OCI-LY7 (cell line): ENCODE measurements at regions not wholly inside any gene's neighbourhood (a gene's known extent, or its start where the extent isn't known, plus 50 kb on each side); places are given as distances from the start of the nearest gene placed in this dataset.

ENCODE experiments used
- BruUV-seq: library from RNA; stranded (reverse); fragments of 400-500 nt; replicated peaks from 2 replicates; lab custom pipeline; 2021; lab: Mats Ljungman, UMichigan
- CTCF ChIA-PET: fragments of 300-600 bp; sonication (Branson Sonifier 250); formaldehyde crosslinking; loops from one replicate; lab custom pipeline; 2022; ENCODE audit warnings: antibody characterized with exemption; ENCODE audit not compliant: unreplicated experiment; lab: Charles Lee
- POLR2A ChIA-PET: fragments of 300-600 bp; sonication (Branson Sonifier 250); formaldehyde crosslinking; loops from one replicate; lab custom pipeline; 2022; ENCODE audit warnings: antibody characterized with exemption; lab: Charles Lee
- DNase-seq: peaks from one replicate; pipeline ENCODE4 v3.0.0-alpha.2; 2015; ENCODE audit warnings: low spot score
- H2AFZ ChIP-seq: fragments of 200-600 bp; sonication (generic), shearing (Covaris generic); 2 replicates; pipeline ENCODE4 v1.6.1; 2014; ENCODE audit warnings: mild to moderate bottlenecking, antibody characterized with exemption, low read length, moderate library complexity
- H3K27ac ChIP-seq: fragments of 200-600 bp; sonication (generic); 2 replicates; pipeline ENCODE4 v1.5.1; 2014; ENCODE audit warnings: mixed run types, low read depth, mild to moderate bottlenecking, moderate library complexity, low read length, inconsistent platforms; ENCODE audit not compliant: poor library complexity, severe bottlenecking
- H3K36me3 ChIP-seq: fragments of 200-600 bp; sonication (generic); 2 replicates; pipeline ENCODE4 v1.6.1; 2014; ENCODE audit warnings: mild to moderate bottlenecking, antibody characterized with exemption, low read length, moderate library complexity, mixed read lengths; ENCODE audit not compliant: insufficient read depth
- H3K4me1 ChIP-seq: fragments of 200-600 bp; sonication (generic); 2 replicates; pipeline ENCODE4 v1.5.1; 2014; ENCODE audit warnings: mild to moderate bottlenecking, low read length; ENCODE audit not compliant: insufficient read depth, poor library complexity, severe bottlenecking
- H3K4me2 ChIP-seq: fragments of 200-600 bp; sonication (generic); 2 replicates; pipeline ENCODE4 v1.6.1; 2014; ENCODE audit warnings: mild to moderate bottlenecking, low read length
- H3K4me3 ChIP-seq: fragments of 200-600 bp; sonication (generic); 2 replicates; pipeline ENCODE4 v1.5.1; 2014; ENCODE audit warnings: mild to moderate bottlenecking, low read depth, low read length; ENCODE audit not compliant: poor library complexity, severe bottlenecking
- H3K79me2 ChIP-seq: fragments of 200-600 bp; sonication (generic); 2 replicates; pipeline ENCODE4 v1.6.1; 2016; ENCODE audit warnings: low read depth, mild to moderate bottlenecking, low read length, moderate library complexity, mixed read lengths; ENCODE audit not compliant: insufficient read depth
- H3K9me2 ChIP-seq: fragments of 200-600 bp; sonication (generic); 2 replicates; pipeline ENCODE4 v1.6.1; 2016; ENCODE audit warnings: mild to moderate bottlenecking, low read length, mixed read lengths; ENCODE audit not compliant: insufficient read depth
- H3K9me3 ChIP-seq: fragments of 200-600 bp; sonication (generic); 2 replicates; pipeline ENCODE4 v1.6.1; 2014; ENCODE audit warnings: mild to moderate bottlenecking, mixed run types, low read length, mixed read lengths
- H4K20me1 ChIP-seq: fragments of 200-600 bp; sonication (generic); 2 replicates; pipeline ENCODE4 v1.6.1; 2014; ENCODE audit warnings: mild to moderate bottlenecking, antibody characterized with exemption, low read length, moderate library complexity, mixed read lengths; ENCODE audit not compliant: insufficient read depth
- CTCF ChIP-seq: fragments of 200-600 bp; sonication (generic); conservative IDR thresholded peaks from 2 replicates; pipeline ENCODE4 v1.5.1; 2014; ENCODE audit warnings: mild to moderate bottlenecking, antibody characterized with exemption, low read length, moderate library complexity, mixed read lengths
- EZH2phosphoT487 ChIP-seq: fragments of 200-600 bp; sonication (generic); IDR thresholded peaks from 2 replicates; pipeline ENCODE4 v1.6.1; 2018; ENCODE audit warnings: low read depth, borderline replicate concordance, mild to moderate bottlenecking, mixed run types, antibody characterized with exemption, low read length, moderate library complexity, mixed read lengths
- intact Hi-C: fragments of 100-400 bp; cut with micrococcal nuclease; formaldehyde crosslinking; loops from one replicate; pipeline ENCODE4 v1.10.0; 2022; ENCODE audit not compliant: unreplicated experiment

- intact Hi-C loops, result no loop called here
- H3K4me2 ChIP-seq, result no peak overlapping the region
- no peaks in the 10 kb centered on the region for H4K20me1 ChIP-seq
- H3K36me3 ChIP-seq, result no peaks in the 10 kb centered on the region
- H3K79me2 ChIP-seq, result no peaks in the 10 kb centered on the region
- no peak overlapping the region for H3K4me3 ChIP-seq
- no peaks in the 10 kb centered on the region for H3K9me3 ChIP-seq
- no peak for DNase-seq
- H3K27ac ChIP-seq, result no peak overlapping the region
- no peaks in the 10 kb centered on the region for H3K4me1 ChIP-seq
- no peak overlapping the region for H2AFZ ChIP-seq
- no TSS peak for BruUV-seq
- CTCF ChIA-PET, result no interaction called here
- no peaks in the 10 kb centered on the region for H3K9me2 ChIP-seq
- POLR2A ChIA-PET, result no interaction called here
- TF ChIP-seq EZH2phosphoT487 (no peak), CTCF (no peak)
Measured at GRCh38 chr9:134547161-134548100, 94.2 kb upstream of the COL5A1 start.

- H3K79me2 ChIP-seq, result no peaks in the 10 kb centered on the region
- H3K4me3 ChIP-seq, result no peak overlapping the region
- no peak overlapping the region for H3K27ac ChIP-seq
- intact Hi-C loops, result no loop called here
- no peaks in the 10 kb centered on the region for H3K4me1 ChIP-seq
- H2AFZ ChIP-seq, result no peak overlapping the region
- no peak overlapping the region for H3K4me2 ChIP-seq
- DNase-seq, result no peak
- CTCF ChIA-PET, result no interaction called here
- H3K9me2 ChIP-seq, result no peaks in the 10 kb centered on the region
- no peaks in the 10 kb centered on the region for H3K36me3 ChIP-seq
- no peaks in the 10 kb centered on the region for H3K9me3 ChIP-seq
- H4K20me1 ChIP-seq, result no peaks in the 10 kb centered on the region
- POLR2A ChIA-PET, result no interaction called here
- BruUV-seq, result no TSS peak
- TF ChIP-seq EZH2phosphoT487 (no peak), CTCF (no peak)
Measured at GRCh38 chr9:134548185-134548584, 93.4 kb upstream of the COL5A1 start.

GRCh38 chr9:134548618-134549017 lies 93.0 kb upstream of the COL5A1 start:
- BruUV-seq, result no TSS peak
- no peaks in the 10 kb centered on the region for H3K4me1 ChIP-seq
- no peaks in the 10 kb centered on the region for H3K9me2 ChIP-seq
- CTCF ChIA-PET, result no interaction called here
- no peaks in the 10 kb centered on the region for H3K79me2 ChIP-seq
- no peak overlapping the region for H3K4me2 ChIP-seq
- POLR2A ChIA-PET, result no interaction called here
- intact Hi-C loops, result no loop called here
- TF ChIP-seq EZH2phosphoT487 (no peak), CTCF (no peak)
- DNase-seq, result no peak
- H3K4me3 ChIP-seq, result no peak overlapping the region
- no peaks in the 10 kb centered on the region for H3K36me3 ChIP-seq
- no peaks in the 10 kb centered on the region for H3K9me3 ChIP-seq
- H4K20me1 ChIP-seq, result no peaks in the 10 kb centered on the region
- H3K27ac ChIP-seq, result no peak overlapping the region
- H2AFZ ChIP-seq, result no peak overlapping the region
